HL-60/S4 treated with phorbol 12-myristate 13-acetate at 8.2 ng/mL for 4 days and 3 days (cell line): ENCODE measurements at regions not wholly inside any gene's neighbourhood (a gene's known extent, or its start where the extent isn't known, plus 50 kb on each side); places are given as distances from the start of the nearest gene placed in this dataset.
"Not testable (repeated sequence)": the region's sequence is repeated elsewhere in the genome, so short reads cannot be mapped to it uniquely, and the experiment has no call there.

Experiments
- in situ Hi-C: fragments of 300-500 bp; cut with MboI; formaldehyde crosslinking; loops from 2 replicates; pipeline ENCODE4 v1.15.0; 2022; ENCODE audit warnings: low sequenced_read_pairs

DNA sequence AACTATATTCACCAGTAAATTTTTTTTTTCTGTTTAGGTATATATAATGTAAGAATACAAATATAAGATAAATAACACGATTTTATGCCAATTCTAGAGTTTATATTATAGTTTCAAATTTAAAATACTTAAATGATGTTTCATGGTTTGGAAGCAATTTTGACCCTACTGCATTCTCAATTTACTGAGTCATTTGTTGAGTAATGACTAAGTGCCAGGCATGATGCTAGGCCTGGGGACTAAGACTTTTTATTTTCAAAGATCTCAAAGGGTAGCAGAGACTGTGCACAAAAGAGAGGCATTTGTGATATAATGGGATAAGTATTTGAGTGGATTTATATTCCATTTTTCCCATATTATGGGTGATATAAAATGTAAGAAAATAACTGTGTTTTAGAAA, 78.9 kb upstream of the SMIM30 start:
- in situ Hi-C loops: no loop called here

DNA sequence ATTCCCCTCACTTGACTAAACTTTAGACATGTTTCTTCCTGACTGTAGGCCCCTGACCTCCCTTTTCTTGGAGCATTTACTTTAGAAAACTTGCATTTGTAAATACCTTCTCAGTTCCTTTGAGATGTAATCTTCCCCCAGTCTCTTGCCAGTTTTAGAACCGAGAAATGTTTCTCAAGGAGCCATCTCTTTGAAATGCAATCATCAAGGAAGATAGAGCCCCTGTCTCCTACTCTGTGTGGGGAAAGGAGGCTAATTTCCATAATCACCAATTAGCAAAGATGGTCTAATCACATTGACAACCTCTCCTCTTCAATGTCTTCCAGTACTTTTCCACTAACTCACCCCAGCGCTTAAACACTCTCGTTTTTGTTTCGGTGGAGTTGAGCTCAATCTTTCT, 70.0 kb upstream of the SMIM30 start:
- in situ Hi-C loops: no loop called here

DNA sequence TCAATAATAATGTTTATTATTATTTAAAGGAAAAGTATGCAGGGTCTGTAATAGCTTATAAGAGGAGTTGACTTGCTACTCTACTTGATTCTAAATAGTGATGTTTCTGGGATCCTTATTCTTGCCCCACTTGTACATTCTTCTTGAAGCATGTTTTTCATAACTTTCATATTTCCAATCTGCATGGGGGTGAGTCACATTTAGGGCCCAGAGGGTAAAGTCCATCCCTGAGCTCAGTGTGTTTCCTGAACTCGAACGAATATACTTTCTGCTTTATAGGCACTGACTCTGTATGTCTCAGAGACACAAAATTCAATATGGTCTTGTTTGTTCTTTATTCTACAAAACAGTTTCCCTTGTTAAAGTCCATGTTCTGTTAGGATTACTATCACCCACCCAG, 61.0 kb upstream of the SMIM30 start:
- in situ Hi-C loops: no loop called here

DNA sequence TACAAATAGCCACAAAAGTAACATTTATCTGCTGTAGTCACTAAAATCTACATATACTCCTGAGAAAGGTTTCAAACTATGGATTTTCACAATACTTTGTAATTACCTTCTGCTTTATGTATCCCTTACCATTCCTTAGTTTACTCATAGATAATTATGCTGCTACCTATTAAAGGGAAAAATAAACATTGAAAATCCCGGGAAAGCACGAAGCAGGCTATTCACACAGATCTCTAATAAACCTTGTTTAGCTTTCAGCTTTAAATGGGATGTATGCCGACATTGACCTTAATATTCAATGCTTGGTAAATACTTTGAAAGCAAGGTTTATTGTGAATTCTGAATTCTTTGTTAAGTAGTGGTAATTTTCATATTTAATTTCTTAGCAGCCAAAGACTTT, 58.5 kb upstream of the SMIM30 start:
- in situ Hi-C loops: no loop called here

DNA sequence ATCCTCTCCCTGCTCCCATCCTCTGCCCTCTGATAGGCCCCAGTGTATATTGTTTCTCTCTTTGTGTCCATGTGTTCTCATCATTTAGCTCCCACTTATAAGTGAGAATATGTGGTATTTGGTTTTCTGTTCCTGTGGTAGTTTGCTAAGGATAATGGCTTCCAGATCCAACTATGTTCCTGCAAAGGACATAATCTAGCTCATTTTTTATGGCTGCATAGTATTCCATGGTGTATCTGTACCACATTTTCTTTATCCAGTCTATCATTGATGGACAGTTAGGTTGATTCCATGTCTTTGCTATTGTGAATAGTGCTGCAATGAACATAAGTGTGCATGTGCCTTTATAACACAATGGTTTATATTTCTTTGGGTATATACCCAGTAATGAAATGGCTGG, 57.8 kb upstream of the SMIM30 start:
- in situ Hi-C loops: not testable (repeated sequence)

DNA sequence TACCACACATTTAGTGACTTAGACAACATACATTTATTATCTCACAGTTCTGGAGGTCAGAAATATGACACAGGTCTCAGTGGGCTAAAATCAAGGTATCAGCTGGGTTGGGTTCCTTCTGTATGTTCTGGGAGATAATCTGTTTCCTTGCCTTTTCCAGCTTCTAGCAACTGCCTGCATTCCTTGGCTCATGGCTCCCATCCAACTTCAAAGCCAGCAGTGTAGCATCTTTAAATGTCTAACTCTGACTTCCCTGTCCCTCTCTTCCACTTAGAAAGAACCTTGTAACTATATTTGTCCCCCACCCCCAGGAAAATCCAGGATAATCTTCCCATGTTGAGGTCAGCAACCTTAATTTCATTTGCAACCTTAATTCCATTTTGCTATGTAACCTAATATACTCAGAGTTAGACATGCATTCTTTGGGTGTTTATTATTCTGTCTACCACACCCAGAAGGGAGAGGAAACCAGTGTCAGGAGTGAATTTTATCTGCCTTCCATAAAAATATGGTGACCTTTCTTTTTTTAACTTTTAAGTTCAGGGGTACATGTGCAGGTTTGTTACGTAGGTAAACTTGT, 57.3 kb upstream of the SMIM30 start:
- in situ Hi-C loops: no loop called here

DNA sequence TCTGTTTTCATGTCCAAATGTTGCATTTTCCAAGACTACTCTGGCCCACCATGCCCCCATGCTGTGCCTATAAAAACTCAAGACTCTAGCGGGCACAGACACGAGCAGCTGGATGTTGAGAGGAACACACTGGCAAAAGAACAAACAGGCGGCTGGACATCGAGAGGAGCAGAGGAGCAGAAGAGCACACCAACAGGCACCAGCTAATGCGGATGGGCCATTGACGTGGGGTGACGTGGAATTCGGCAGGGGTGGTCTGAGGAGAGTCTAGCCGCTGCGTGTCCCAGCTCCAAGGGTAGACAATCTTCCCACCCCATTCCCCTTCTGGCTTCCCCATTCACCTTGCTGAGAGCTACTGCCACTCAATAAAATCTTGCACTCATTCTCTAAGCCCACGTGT, 54.4 kb upstream of the SMIM30 start:
- in situ Hi-C loops: no loop called here

DNA sequence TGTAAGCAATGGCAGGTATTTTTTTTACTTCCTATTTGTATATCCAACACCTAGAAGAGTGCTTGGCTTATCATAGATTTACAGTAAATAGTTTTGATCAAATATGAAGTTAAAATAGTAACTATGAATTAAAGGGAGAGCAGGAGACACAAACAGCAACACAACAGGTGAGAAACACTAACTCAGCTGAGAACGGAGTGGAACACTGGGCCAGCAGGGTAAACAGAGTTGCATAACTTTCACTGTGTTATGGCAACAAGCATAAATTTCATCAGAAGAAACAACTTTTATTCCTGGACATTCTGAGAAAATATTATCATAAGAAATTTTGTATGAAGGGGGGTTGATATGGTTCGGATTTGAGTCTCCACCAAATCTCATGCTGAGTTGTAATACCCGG, 52.2 kb upstream of the SMIM30 start:
- in situ Hi-C loops: no loop called here
